Caki2 (cell line): ENCODE measurements at regions not wholly inside any gene's neighbourhood (a gene's known extent, or its start where the extent isn't known, plus 50 kb on each side); places are given as distances from the start of the nearest gene placed in this dataset.

Source experiments
- DNase-seq: peaks from one replicate; pipeline ENCODE4 v3.0.0-alpha.2; 2015; ENCODE audit warnings: low read depth
- in situ Hi-C: cut with HindIII; loops from 2 replicates; pipeline ENCODE4 v1.10.0; 2016; ENCODE audit warnings: low sequenced_read_pairs, low pct_unique_long_range_greater_than_20kb, mixed read lengths

DNA sequence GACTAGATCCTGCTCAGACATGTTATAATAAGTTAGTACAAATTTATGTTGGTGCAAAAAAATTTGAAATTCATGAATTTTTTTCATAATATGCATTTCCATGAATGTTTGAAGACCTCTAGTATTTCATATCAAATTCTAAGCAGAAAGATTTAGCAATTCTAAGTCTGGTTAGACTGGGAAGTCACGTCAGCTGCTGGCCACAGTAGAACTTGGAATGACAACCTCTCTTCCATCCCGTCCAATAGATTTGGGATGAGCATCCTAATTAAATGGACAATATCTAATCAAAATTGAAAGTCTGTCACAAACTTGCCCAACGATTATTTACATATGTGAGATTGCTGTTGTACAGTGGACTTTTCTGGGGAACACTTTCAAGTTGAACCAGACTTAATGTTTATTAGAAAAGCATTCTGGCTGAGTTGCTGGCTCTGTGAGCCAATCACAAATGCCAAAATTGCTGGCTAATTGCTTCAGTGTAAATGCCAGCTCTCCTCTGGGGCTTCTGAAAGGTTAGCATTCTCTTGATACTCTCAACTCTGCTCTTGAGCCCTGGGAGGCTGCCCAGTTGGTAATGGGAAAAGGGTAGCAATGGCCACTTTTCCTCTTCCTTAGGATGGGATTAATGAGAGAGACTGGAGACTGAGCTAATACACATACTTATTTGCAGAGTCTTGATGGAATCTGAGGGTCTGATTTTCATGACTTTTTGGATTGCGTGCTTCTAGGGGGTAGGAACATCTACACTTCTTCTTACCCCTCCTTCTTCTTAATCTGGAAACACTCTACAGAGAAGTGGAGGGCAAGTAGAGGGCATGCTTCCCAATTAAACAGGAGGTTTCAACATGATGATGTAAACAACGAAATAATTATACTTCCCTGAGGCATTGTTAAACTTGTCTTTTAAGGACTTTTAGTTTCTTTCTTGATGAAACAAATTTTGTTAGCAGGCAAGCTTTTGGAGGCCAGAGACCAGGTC, 253.5 kb downstream of the BAMBI start:
- in situ Hi-C loops, result no loop called here
- DNase-seq, result no peak

- DNase-seq, result no peak
- in situ Hi-C loops, result no loop called here
Observed at GRCh38 chr10:28935061-28935460, 257.7 kb downstream of the BAMBI start.

GRCh38 chr10:28937959-28938358, 260.6 kb downstream of the BAMBI start:
- DNase-seq, result no peak
- in situ Hi-C loops, result no loop called here

DNA sequence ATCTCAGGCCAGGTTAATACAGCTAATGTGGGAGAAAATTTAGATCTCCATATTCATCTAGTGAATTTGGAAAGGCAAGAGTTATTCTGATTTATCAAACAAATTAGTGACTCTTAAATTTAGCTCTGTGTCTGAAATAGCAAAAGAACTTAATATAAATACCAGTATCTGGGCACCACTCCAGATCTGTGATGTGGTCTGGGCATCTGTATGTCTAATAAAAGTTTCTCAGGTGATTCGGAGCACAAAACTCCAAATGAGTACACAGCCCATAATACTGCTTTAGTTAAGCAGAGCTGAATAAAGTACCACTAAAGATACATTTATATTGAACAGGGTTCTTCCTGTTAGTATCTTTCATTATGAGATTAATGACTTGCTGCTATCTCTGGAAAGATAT, 261.4 kb downstream of the BAMBI start:
- DNase-seq, result no peak
- in situ Hi-C loops, result no loop called here

- in situ Hi-C loops, result no loop called here
- DNase-seq, result no peak
Observed at GRCh38 chr10:28939281-28940157, 262.2 kb downstream of the BAMBI start.

DNA sequence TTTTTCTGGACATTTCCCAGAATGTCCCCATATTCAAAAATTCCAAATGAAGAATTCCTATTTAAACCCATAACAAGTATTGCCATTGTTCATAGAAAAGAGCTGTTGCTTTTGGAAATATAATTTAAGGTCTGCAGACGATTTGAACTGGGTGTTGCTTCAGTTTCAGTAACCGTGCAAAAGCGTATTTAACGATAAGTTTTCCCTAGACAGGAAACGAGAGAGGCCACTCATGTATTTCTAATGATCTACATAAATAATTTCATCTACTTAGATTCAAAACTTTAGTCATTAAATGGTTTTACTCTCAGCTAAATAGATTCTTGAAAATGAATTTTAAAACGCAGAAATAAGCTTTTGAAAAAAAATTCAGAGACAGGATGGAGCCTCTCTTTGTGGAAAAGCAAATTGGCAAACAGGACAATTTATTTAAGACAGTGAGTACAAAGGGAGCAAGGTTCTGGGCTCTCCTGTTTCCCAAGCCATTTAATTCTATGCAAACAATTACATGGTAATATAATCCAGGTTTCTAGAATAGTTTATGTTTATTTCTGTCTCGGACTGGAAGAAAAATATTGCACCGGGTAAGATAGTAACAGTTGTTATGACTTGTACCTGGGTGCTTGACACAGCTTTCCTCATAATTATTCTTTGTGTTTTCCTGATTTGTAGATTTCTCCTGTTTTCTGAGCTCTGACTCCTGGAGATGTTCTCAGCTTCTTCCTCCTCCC, 263.0 kb downstream of the BAMBI start:
- in situ Hi-C loops, result no loop called here
- DNase-seq, result no peak

- in situ Hi-C loops, result no loop called here
- DNase-seq, result no peak
Observed at GRCh38 chr10:28942012-28942411, 264.7 kb downstream of the BAMBI start.

- in situ Hi-C loops, result no loop called here
- no peak for DNase-seq
Observed at GRCh38 chr10:28945959-28946358, 268.6 kb downstream of the BAMBI start.

- in situ Hi-C loops, result no loop called here
Observed at GRCh38 chr10:28946479-28946878, 269.2 kb downstream of the BAMBI start.

GRCh38 chr10:28947171-28947570, 269.9 kb downstream of the BAMBI start:
- in situ Hi-C loops, result no loop called here
- no peak for DNase-seq

More at GRCh38 chr10:28946479-28946878, 269.2 kb downstream of the BAMBI start:
- no peak for DNase-seq

DNA sequence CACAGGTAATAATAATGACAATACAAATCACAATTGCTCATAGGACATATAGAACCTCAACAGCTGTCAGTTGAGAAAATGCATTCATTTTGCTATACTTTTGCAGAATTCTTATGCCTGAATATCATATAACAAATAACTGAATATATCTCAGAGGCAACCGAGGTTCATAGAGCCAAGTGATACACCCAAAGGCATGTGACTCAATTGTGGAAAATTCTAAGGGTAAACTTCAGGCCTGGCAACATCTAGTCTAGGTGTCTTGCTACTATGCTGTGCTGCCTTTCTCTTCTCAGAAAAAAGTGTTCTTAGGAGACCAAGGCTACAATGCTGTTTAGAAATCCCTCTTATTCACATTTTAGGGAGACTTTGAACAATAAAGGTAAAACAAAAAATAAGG, 270.7 kb downstream of the BAMBI start:
- in situ Hi-C loops, result no loop called here
- no peak for DNase-seq

DNA sequence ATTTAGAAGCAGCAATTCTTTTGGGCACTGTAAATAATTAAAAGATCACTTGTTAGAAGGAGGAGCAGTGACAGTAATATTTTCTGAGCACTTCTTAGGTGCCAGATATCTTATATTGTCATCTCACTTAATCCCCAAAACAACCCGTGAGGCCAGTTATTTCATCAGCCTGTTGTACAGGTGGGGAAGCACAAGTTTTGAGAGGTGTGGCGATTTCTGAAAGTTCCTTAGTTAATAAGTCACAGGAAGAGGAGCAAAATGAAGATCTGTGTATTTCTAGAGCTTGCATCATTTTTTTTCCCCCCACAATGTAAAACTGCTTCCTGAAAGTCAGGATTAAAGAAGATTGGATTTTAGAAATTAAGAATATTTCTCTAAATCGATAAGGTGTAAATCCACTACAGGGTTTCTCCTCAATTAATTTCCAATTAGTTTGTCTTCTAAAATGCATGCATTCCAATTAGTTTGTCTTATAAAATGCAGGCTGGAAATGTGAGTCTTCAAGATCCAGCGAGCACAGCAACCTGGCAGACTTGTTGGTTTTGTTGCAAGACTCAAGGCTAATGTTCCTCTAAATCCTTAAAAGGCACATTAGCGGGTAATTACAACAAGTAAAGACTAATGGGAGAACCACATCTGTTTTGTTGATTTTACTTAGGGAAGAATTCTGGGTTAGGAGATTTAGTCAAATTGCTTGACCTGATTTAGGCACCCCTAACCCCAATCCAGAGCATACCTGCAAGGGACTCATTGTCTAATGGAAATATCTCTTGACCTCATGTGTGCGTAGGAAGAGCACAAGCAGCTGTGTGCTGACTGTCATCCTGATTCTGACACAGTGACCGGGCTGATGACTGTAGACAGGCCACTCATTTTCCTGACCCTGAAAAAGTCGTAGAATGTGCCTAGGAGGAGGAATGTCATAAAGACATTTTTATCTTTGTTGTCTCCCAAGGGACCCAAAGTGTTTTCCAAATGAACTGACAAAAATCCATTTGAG, 272.0 kb downstream of the BAMBI start:
- in situ Hi-C loops, result no loop called here
- DNase-seq, result no peak

DNA sequence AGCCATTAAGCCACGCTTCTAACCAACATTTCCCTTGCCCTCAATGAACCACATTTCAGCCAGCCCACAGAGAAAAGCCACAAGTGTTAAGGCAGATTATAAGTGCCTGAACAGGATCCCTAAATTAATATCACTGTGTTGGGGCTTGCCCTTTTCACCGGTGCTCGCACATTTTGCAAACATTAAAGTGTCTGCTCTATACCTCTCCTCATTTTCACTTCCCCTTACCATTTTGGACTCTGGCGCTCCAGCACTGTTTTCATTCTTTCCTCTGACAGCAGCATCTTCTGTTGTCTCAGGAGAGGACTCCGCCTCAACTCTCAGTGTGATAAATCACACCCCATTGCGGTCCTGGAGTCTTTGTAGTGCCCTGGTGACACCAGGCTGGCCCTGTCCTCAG, 274.2 kb downstream of the BAMBI start:
- in situ Hi-C loops, result no loop called here
- DNase-seq, result no peak

DNA sequence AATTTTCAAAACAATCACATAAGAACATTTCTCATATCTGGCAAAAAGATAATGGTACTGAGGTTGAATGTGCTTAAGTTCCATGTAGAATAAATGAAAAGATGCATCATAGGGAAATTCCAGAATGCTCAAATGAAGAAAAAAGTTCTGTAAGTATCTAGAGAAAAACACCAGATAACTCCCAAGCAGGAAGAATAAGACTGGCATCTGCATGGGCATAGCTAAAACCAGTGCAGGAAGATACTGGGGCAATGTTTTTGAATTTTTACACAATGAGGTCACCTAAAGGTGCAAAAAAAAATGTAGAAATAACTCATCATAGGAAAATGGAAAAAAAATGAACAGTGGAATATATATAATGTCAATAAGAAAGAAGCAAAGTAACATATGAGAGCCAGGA, 275.2 kb downstream of the BAMBI start:
- in situ Hi-C loops, result no loop called here
- no peak for DNase-seq

DNA sequence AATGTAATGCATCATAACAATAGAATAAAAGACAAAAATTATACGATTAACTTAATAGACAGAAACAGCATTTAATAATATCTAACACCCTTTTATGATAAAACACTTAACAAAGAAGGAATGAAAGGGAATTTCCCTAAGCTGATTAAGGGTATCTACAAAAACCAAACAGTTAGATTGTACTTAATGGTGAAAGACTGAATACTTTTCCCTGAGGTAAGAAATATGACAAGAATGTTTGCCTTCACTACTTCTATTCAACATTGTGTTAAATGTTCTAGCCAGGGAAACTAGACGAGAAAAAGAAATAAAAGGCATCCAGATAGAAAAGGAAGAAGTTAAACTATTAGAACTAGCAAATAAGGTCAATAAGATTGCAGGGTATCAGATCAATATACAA, 276.9 kb downstream of the BAMBI start:
- no peak for DNase-seq
- in situ Hi-C loops, result no loop called here

DNA sequence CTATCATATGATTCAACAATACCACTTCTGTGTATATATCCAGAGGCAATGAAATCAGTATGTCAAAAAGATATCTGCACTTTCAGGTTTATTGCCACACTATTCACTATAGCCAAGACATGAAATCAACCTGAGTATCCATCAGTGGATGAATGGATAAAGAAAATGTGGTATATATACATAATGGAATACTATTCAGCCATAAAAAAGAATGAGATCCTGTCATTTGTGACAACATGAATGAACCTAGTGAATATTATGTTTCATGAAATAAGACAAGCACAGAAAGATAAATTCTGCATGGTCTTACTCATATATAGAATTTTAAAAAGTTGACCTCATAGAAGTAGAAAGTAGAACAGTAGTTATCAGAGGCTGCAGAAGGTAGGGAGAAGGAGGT, 281.1 kb downstream of the BAMBI start:
- no peak for DNase-seq
- in situ Hi-C loops, result no loop called here

DNA sequence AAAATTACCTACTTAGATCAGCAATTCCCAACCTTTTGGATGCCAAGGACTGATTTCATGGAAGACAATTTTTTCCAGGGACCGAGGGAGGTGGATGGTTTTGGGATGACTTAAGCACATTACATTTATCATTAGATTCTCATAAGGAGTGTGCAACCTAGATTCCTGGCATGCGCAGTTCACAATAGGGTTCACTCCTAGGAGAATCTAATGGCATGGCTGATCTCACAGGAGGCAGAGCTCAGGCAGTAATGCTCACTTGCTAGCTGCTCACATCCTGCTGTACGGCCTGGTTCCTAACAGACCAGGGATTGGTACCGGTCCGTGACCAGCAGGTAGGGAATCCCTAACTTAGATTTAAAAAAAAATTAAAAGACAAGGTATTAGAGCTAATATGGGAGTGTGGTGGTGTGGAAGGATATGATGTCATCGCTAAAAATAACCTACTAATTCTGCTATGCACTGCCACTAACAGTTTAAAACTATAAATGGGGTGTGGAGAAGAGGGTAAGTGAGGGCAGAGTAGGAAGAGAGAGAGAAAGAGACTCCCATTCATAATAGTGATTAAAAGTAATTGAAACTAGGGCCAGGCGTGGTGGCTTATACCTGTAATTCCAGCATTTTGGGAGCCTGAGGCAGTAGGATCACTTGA, 282.7 kb downstream of the BAMBI start:
- DNase-seq, result no peak
- in situ Hi-C loops, result no loop called here
